Kidney (tissue), 13 donors: ENCODE measurements at regions not wholly inside any gene's neighbourhood (a gene's known extent, or its start where the extent isn't known, plus 50 kb on each side); places are given as distances from the start of the nearest gene placed in this dataset.

ENCODE experiments used
- DNase-seq, 5 donors: peaks; one replicate each; pipeline ENCODE4 v3.0.0-alpha.2; 2013 to 2020
- FAIRE-seq: peaks from 2 replicates; lab custom pipeline; 2012; peaks lifted over from hg19 to GRCh38; lab: Jason Lieb, UNC
- H3K27ac ChIP-seq, 2 donors: one replicate each; pipeline ENCODE4 v1.7.0; 2013; ENCODE audit warnings: low read depth in 2 of 2, low read length in 2 of 2, inconsistent platforms in 1 of 2
- H3K27me3 ChIP-seq: one replicate; pipeline ENCODE4 v1.7.1; 2013; ENCODE audit warnings: low read length, inconsistent platforms; ENCODE audit not compliant: control insufficient read depth, insufficient read depth
- H3K36me3 ChIP-seq, 3 donors: one replicate each; pipeline versions ENCODE4 v1.7.0 to v1.7.1; 2013; ENCODE audit warnings: low read length in 3 of 3, control low read depth in 1 of 3, inconsistent platforms in 1 of 3; ENCODE audit not compliant: insufficient read depth in 3 of 3, control insufficient read depth in 2 of 3
- H3K4me1 ChIP-seq, 3 donors: one replicate each; pipeline versions ENCODE4 v1.7.0 to v1.7.1; 2013; ENCODE audit warnings: low read length in 3 of 3, inconsistent platforms in 1 of 3, low read depth in 1 of 3; ENCODE audit not compliant: control insufficient read depth in 2 of 3, insufficient read depth in 2 of 3
- H3K4me3 ChIP-seq, 3 donors: one replicate each; pipeline versions ENCODE4 v1.7.0 to v1.8.1; 2013; ENCODE audit warnings: low read length in 3 of 3, control low read depth in 1 of 3, inconsistent platforms in 1 of 3
- H3K9ac ChIP-seq, 3 donors: one replicate each; pipeline versions ENCODE4 v1.7.0 to v1.7.1; 2013; ENCODE audit warnings: low read length in 3 of 3, control low read depth in 1 of 3, inconsistent platforms in 1 of 3
- H3K9me3 ChIP-seq, 3 donors: one replicate each; pipeline versions ENCODE4 v1.7.0 to v1.7.1; 2013; ENCODE audit warnings: low read length in 3 of 3, control low read depth in 1 of 3, inconsistent platforms in 1 of 3; ENCODE audit not compliant: control insufficient read depth in 2 of 3, insufficient read depth in 1 of 3
- CTCF ChIP-seq: IDR thresholded peaks from 3 replicates; pipeline ENCODE4 v1.5.1; 2012; ENCODE audit warnings: mild to moderate bottlenecking, moderate library complexity, borderline replicate concordance; ENCODE audit not compliant: insufficient read depth; ENCODE audit errors: extremely low read depth
- intact Hi-C: fragments of 100-400 bp; cut with DNase I; formaldehyde crosslinking; loops from one replicate; pipeline ENCODE4 v1.11.1; 2022
- donor health status: control.
- donor health status: control.
- donor health status: control.
- donor health status: control.
- donor health status: control.
- donor health status: DM: yes; HTN: yes; CAD: no.
- donor health status: Normal renal cell carcinoma (clear cell type).

- no peak for TF ChIP-seq CTCF
- H3K27ac ChIP-seq = no peak overlapping the region
- FAIRE-seq = no peak
- H3K9me3 ChIP-seq = no peaks in the 10 kb centered on the region
- intact Hi-C loops = no loop called here
- H3K36me3 ChIP-seq = no peaks in the 10 kb centered on the region
- no peak for DNase-seq
- no peak overlapping the region for H3K9ac ChIP-seq
- H3K4me3 ChIP-seq = no peak overlapping the region
- H3K27me3 ChIP-seq = no peaks in the 10 kb centered on the region
- H3K4me1 ChIP-seq = no peaks in the 10 kb centered on the region
Observed at GRCh38 chr9:135363596-135363995, 116.0 kb upstream of the PPP1R26 start.

GRCh38 chr9:135365013-135365768, 114.4 kb upstream of the PPP1R26 start:
- TF ChIP-seq CTCF = no peak
- intact Hi-C loops = no loop called here

GRCh38 chr9:135366104-135366503, 113.5 kb upstream of the PPP1R26 start:
- no peaks in the 10 kb centered on the region for H3K36me3 ChIP-seq
- TF ChIP-seq CTCF = no peak
- intact Hi-C loops = no loop called here
- DNase-seq = no peak
- FAIRE-seq = no peak
- no peak overlapping the region for H3K4me3 ChIP-seq
- H3K27ac ChIP-seq = no peak overlapping the region
- no peak overlapping the region for H3K9ac ChIP-seq
- no peaks in the 10 kb centered on the region for H3K9me3 ChIP-seq
- H3K4me1 ChIP-seq = no peaks in the 10 kb centered on the region
- H3K27me3 ChIP-seq = no peaks in the 10 kb centered on the region

More at GRCh38 chr9:135365013-135365768, 114.4 kb upstream of the PPP1R26 start:
- no peaks in the 10 kb centered on the region for H3K27me3 ChIP-seq
- no peak overlapping the region for H3K4me3 ChIP-seq
- DNase-seq (no peak), FAIRE-seq (no peak)
- H3K9ac ChIP-seq = no peak overlapping the region
- no peaks in the 10 kb centered on the region for H3K9me3 ChIP-seq
- no peaks in the 10 kb centered on the region for H3K36me3 ChIP-seq
- no peaks in the 10 kb centered on the region for H3K4me1 ChIP-seq
- H3K27ac ChIP-seq = no peak overlapping the region
